ENCODE measurements at regions not wholly inside any gene's neighbourhood (a gene's known extent, or its start where the extent isn't known, plus 50 kb on each side); places are given as distances from the start of the nearest gene placed in this dataset.

DNA sequence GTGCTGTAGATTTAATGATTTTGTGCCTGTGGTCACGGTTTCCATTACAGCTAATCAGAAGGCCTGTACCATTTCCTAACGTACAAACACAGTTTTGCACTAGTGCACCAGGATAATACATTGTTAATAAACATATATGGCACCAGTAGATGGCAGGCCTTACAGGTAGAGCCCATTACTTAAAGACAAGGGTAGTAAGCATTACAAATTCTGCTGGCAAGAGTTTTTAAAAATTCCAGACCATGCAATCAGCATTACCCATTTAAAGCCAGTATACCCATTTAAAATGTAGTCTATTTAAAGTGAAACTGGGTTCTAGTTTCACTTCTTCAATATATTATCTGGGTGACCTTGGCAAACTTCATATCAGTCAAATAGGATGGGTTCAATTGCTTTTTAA is 224.2 kb downstream of the NUP35 start:
- no peaks in the 10 kb centered on the region for H3K27me3 ChIP-seq
- H3K4me3 ChIP-seq: no peak overlapping the region
- no peak for DNase-seq
- 79 to 90% (median 85%) methylated on average over 2 of the region's 2 CpGs for WGBS, 5 donors
- no peaks in the 10 kb centered on the region for H3K4me1 ChIP-seq
- H3K27ac ChIP-seq: no peak overlapping the region
- TF ChIP-seq POLR2AphosphoS5 (IDR thresholded peaks at IDR 0.05): no peak
- TF ChIP-seq EP300 (IDR thresholded peaks at IDR 0.05): no peak
- TF ChIP-seq POLR2A (IDR thresholded peaks at IDR 0.05): no peak
- TF ChIP-seq, protein P1, sequence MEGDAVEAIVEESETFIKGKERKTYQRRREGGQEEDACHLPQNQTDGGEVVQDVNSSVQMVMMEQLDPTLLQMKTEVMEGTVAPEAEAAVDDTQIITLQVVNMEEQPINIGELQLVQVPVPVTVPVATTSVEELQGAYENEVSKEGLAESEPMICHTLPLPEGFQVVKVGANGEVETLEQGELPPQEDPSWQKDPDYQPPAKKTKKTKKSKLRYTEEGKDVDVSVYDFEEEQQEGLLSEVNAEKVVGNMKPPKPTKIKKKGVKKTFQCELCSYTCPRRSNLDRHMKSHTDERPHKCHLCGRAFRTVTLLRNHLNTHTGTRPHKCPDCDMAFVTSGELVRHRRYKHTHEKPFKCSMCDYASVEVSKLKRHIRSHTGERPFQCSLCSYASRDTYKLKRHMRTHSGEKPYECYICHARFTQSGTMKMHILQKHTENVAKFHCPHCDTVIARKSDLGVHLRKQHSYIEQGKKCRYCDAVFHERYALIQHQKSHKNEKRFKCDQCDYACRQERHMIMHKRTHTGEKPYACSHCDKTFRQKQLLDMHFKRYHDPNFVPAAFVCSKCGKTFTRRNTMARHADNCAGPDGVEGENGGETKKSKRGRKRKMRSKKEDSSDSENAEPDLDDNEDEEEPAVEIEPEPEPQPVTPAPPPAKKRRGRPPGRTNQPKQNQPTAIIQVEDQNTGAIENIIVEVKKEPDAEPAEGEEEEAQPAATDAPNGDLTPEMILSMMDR (IDR thresholded peaks at IDR 0.05): no peak
- intact Hi-C loops (cut with DNase I; ENCODE audit: low total_unique reads): no loop called here
- H3K36me3 ChIP-seq: no peaks in the 10 kb centered on the region
- H3K9me3 ChIP-seq: no peaks in the 10 kb centered on the region

- DNase-seq: no peak
- H3K9me3 ChIP-seq: no peaks in the 10 kb centered on the region
- H3K27me3 ChIP-seq: no peaks in the 10 kb centered on the region
- intact Hi-C loops (cut with DNase I; ENCODE audit: low total_unique reads): no loop called here
- no peak overlapping the region for H3K4me3 ChIP-seq
- 80 to 89% (median 82%) methylated on average over 7 of the region's 7 CpGs for WGBS, 5 donors
- no peaks in the 10 kb centered on the region for H3K4me1 ChIP-seq
- TF ChIP-seq POLR2AphosphoS5 (IDR thresholded peaks at IDR 0.05): no peak
- no peak for TF ChIP-seq POLR2A (IDR thresholded peaks at IDR 0.05)
- TF ChIP-seq EP300 (IDR thresholded peaks at IDR 0.05): no peak
- no peak overlapping the region for H3K27ac ChIP-seq
- H3K36me3 ChIP-seq: no peaks in the 10 kb centered on the region
These were observed 224.8 kb downstream of the NUP35 start for GRCh38 chr2:183349091-183349490.

GRCh38 chr2:183359867-183360266 is 235.6 kb downstream of the NUP35 start:
- intact Hi-C loops (cut with DNase I; ENCODE audit: low total_unique reads): no loop called here
- Histone ChIP-seq H3K36me3 (no peaks in the 10 kb centered on the region), H3K4me1 (no peaks in the 10 kb centered on the region), H3K4me3 (no peak overlapping the region), H3K9me3 (no peaks in the 10 kb centered on the region), H3K27me3 (no peaks in the 10 kb centered on the region), H3K27ac (no peak overlapping the region)
- peak in 1 of 2 donors; percentile 6 for DNase-seq
- WGBS, 5 donors: 70 to 82% (median 73%) methylated on average over 2 of the region's 2 CpGs
- TF ChIP-seq POLR2A (IDR thresholded peaks at IDR 0.05) (no peak), EP300 (IDR thresholded peaks at IDR 0.05) (no peak), POLR2AphosphoS5 (IDR thresholded peaks at IDR 0.05) (no peak)
- TF ChIP-seq, protein P1 (IDR thresholded peaks at IDR 0.05): no peak

DNA sequence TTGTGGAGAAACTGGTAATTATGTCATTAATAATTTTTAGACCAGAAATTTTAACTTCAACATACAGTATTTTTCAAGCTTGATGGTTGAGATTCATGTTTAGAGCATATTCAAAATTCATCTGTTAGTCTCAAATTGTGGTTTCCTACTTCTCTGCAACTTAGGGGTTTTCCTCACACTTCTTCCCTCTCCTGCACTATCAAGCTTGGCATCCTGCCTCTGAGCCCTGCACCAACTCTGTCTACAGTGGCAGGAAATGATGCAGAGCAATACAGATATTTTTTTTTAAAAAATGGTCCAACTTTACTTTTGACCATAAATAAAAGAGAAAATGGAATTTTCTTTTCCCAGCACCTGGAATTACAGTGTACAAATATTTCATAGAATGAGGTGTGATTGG is 247.3 kb downstream of the NUP35 start:
- intact Hi-C loops (cut with DNase I; ENCODE audit: low total_unique reads): no loop called here
- H3K27ac ChIP-seq: no peak overlapping the region
- H3K4me1 ChIP-seq: no peaks in the 10 kb centered on the region
- H3K9me3 ChIP-seq: no peaks in the 10 kb centered on the region
- no peak for DNase-seq
- no peak overlapping the region for H3K4me3 ChIP-seq
- H3K36me3 ChIP-seq: no peaks in the 10 kb centered on the region
- no peaks in the 10 kb centered on the region for H3K27me3 ChIP-seq
- TF ChIP-seq POLR2AphosphoS5 (IDR thresholded peaks at IDR 0.05) (no peak), POLR2A (IDR thresholded peaks at IDR 0.05) (no peak), EP300 (IDR thresholded peaks at IDR 0.05) (no peak)
- TF ChIP-seq, protein P1 (IDR thresholded peaks at IDR 0.05): no peak

DNA sequence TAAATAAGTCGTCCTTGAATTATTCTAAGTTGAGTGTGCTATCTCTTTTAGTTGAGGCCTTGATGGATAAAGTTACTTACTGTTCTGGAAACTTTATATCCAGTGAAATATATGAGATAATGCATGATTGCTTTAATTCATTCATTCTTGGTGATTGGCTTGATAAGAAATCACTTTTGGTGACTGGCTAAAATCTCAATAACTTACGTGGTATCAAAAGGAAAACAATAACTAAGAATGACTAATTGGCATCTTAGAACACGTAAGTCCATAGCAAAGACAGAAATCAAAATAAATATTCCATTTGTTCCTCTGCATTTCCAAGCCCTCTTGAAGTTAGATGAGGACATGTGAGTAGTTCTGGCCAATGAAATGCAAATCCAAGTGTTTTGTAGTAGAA is 251.6 kb downstream of the NUP35 start:
- no peaks in the 10 kb centered on the region for H3K9me3 ChIP-seq
- no peaks in the 10 kb centered on the region for H3K4me1 ChIP-seq
- intact Hi-C loops (cut with DNase I; ENCODE audit: low total_unique reads): no loop called here
- DNase-seq: no peak
- no peak overlapping the region for H3K27ac ChIP-seq
- 72 to 82% (median 73%) methylated on average over 3 of the region's 3 CpGs for WGBS, 5 donors
- no peak for TF ChIP-seq EP300 (IDR thresholded peaks at IDR 0.05)
- no peak for TF ChIP-seq POLR2A (IDR thresholded peaks at IDR 0.05)
- no peak for TF ChIP-seq POLR2AphosphoS5 (IDR thresholded peaks at IDR 0.05)
- TF ChIP-seq, protein P1 (IDR thresholded peaks at IDR 0.05): no peak
- no peaks in the 10 kb centered on the region for H3K36me3 ChIP-seq
- no peak overlapping the region for H3K4me3 ChIP-seq
- no peaks in the 10 kb centered on the region for H3K27me3 ChIP-seq
